Esophagus muscularis mucosa (tissue), 4 donors: ENCODE measurements at regions not wholly inside any gene's neighbourhood (a gene's known extent, or its start where the extent isn't known, plus 50 kb on each side); places are given as distances from the start of the nearest gene placed in this dataset.

ENCODE experiments used
- DNase-seq: peaks from one replicate; pipeline ENCODE4 v3.0.0-alpha.2; 2017; ENCODE audit errors: extremely low spot score
- H3K27ac ChIP-seq, 4 donors: fragments of 200-600 bp; sonication (generic); replicated peaks in 1 of 4; 1 replicate in 3 of 4; 2 replicates in 1 of 4; pipeline ENCODE4 v1.5.1; 2016 to 2019; ENCODE audit warnings: mild to moderate bottlenecking in 1 of 4
- H3K27me3 ChIP-seq, 4 donors: fragments of 200-600 bp; sonication (generic); one replicate each; pipeline versions ENCODE4 v1.5.1 to v1.6.0; 2016 to 2019
- H3K36me3 ChIP-seq, 4 donors: fragments of 200-600 bp; sonication (generic); one replicate each; pipeline ENCODE4 v1.5.1; 2016 to 2019
- H3K4me1 ChIP-seq, 4 donors: fragments of 200-600 bp; sonication (generic); one replicate each; pipeline ENCODE4 v1.5.1; 2016 to 2019
- H3K4me3 ChIP-seq, 4 donors: fragments of 200-600 bp; sonication (generic); 1 replicate in 2 of 4; 2 replicates in 2 of 4; pipeline ENCODE4 v1.5.1; 2016 to 2019; ENCODE audit warnings: mild to moderate bottlenecking in 4 of 4, moderate library complexity in 1 of 4
- H3K9me3 ChIP-seq, 4 donors: fragments of 200-600 bp; sonication (generic); 1 replicate in 3 of 4; 2 replicates in 1 of 4; pipeline ENCODE4 v1.5.1; 2016 to 2019
- EP300 ChIP-seq: sonication (generic); formaldehyde crosslinking; IDR thresholded peaks from one replicate; pipeline ENCODE4 v1.6.1; 2017; ENCODE audit warnings: antibody characterized with exemption
- POLR2A ChIP-seq: fragments of 450-650 bp; IDR thresholded peaks from one replicate; pipeline ENCODE4 v1.6.1; 2017; ENCODE audit warnings: antibody characterized with exemption, moderate library complexity, mild to moderate bottlenecking, low read depth
- POLR2AphosphoS5 ChIP-seq, 2 donors: sonication (generic); formaldehyde crosslinking; IDR thresholded peaks; one replicate each; pipeline ENCODE4 v1.6.1; 2017; ENCODE audit warnings: antibody characterized with exemption in 2 of 2
- WGBS: methylation state at CpG from one replicate; pipeline ENCODE4 v1.1.5; 2018; 5-methylcytosine and 5-hydroxymethylcytosine counted together
- intact Hi-C: fragments of 100-400 bp; cut with DNase I; formaldehyde crosslinking; loops from one replicate; pipeline ENCODE4 v1.15.1; 2023
- TF ChIP-seq, protein P1 (sequence below), 3 experiments: fragments of 200-600 bp in 2 of 3; fragments of 450-650 bp in 1 of 3; sonication (generic) in 2 of 3; IDR thresholded peaks; one replicate each; pipeline ENCODE4 v1.5.1; 2017 to 2019; ENCODE audit warnings: antibody characterized with exemption in 3 of 3, mild to moderate bottlenecking in 2 of 3, moderate library complexity in 1 of 3

DNA sequence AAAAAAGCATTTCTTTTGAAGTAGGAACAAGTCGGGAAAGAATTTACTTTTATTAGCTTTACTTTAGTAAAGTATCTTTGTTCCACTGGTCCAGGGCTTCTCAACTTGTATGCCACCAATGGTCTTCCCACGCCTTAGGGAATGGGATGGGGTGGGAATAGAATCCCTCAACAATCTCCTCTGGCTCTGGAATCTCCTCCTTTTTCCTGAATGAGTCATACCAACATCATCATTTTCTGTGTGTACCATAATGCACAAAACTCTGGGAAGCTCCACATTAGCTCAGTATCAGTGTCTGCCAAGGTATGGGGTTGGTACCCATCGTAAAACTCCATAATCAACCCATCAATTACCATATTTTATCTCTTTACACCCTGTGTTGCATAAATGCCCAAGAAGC, 159.4 kb upstream of the BMPER start:
- intact Hi-C loops: no loop called here
- 92% methylated on average over 3 of the region's 3 CpGs for WGBS

DNA sequence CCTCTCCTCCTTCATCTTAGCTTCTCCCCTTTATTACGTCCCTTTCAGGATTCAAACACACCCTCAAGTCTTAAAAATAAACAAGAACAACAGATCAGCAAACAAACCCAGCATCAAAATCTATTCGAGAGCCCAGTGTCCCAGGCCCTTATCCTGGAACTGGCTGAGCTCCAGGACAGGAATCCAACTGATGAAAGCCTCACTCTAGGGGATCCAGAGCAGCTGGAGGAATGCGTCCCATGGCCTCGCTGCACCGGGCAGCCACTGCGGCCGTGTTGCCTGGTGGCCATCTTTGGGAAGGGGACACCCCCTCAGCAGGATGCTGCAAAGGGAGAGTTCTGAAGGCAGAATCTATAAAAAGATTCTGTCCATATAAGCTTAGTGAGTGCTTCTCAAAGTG, 156.5 kb upstream of the BMPER start:
- 77% methylated on average over 7 of the region's 7 CpGs for WGBS
- Histone ChIP-seq H3K4me3 (no peak overlapping the region), H3K4me1 (no peaks in the 10 kb centered on the region), H3K27me3 (no peaks in the 10 kb centered on the region), H3K27ac (no peak overlapping the region), H3K9me3 (no peaks in the 10 kb centered on the region), H3K36me3 (no peaks in the 10 kb centered on the region)
- intact Hi-C loops: no loop called here
- DNase-seq: no peak
- TF ChIP-seq, protein P1, sequence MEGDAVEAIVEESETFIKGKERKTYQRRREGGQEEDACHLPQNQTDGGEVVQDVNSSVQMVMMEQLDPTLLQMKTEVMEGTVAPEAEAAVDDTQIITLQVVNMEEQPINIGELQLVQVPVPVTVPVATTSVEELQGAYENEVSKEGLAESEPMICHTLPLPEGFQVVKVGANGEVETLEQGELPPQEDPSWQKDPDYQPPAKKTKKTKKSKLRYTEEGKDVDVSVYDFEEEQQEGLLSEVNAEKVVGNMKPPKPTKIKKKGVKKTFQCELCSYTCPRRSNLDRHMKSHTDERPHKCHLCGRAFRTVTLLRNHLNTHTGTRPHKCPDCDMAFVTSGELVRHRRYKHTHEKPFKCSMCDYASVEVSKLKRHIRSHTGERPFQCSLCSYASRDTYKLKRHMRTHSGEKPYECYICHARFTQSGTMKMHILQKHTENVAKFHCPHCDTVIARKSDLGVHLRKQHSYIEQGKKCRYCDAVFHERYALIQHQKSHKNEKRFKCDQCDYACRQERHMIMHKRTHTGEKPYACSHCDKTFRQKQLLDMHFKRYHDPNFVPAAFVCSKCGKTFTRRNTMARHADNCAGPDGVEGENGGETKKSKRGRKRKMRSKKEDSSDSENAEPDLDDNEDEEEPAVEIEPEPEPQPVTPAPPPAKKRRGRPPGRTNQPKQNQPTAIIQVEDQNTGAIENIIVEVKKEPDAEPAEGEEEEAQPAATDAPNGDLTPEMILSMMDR (IDR thresholded peaks at IDR 0.05): no peak
- TF ChIP-seq POLR2A (no peak), EP300 (no peak), POLR2AphosphoS5 (IDR thresholded peaks at IDR 0.05) (no peak)

More for the DNA sequence above, 159.4 kb upstream of the BMPER start:
- Histone ChIP-seq H3K4me1 (peaks cover 0 to 4% (median 0%) of the 10 kb centered on the region in 4 donors), H3K27me3 (no peaks in the 10 kb centered on the region), H3K36me3 (no peaks in the 10 kb centered on the region), H3K4me3 (no peak overlapping the region), H3K27ac (no peak overlapping the region), H3K9me3 (no peaks in the 10 kb centered on the region)
- DNase-seq: no peak
- no peak for TF ChIP-seq POLR2A
- TF ChIP-seq EP300: no peak
- TF ChIP-seq, protein P1 (IDR thresholded peaks at IDR 0.05): no peak
- no peak for TF ChIP-seq POLR2AphosphoS5 (IDR thresholded peaks at IDR 0.05)

DNA sequence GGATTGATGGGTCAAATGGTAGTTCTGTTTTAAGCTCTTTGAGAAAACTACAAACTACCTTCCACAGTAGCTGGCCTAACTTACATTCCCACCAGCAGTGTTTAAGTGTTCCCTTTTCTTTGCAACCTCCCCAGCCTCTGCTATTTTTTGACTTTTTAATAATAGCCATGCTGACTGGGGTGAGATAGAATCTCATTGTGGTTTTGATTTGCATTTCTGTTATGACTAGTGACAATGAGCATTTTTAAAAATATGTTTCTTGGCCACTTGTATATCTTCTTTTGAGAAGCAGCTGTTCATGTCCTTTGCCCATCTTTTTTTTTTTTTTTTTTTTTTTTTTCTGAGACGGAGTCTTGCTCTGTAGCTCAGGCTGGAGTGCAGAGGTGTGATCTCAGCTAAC, 155.2 kb upstream of the BMPER start:
- H3K9me3 ChIP-seq: no peaks in the 10 kb centered on the region
- no peak for TF ChIP-seq POLR2A
- TF ChIP-seq EP300: no peak
- TF ChIP-seq, protein P1 (IDR thresholded peaks at IDR 0.05): no peak
- TF ChIP-seq POLR2AphosphoS5 (IDR thresholded peaks at IDR 0.05): no peak
- 88% methylated on average over 1 of the region's 1 CpG for WGBS

DNA sequence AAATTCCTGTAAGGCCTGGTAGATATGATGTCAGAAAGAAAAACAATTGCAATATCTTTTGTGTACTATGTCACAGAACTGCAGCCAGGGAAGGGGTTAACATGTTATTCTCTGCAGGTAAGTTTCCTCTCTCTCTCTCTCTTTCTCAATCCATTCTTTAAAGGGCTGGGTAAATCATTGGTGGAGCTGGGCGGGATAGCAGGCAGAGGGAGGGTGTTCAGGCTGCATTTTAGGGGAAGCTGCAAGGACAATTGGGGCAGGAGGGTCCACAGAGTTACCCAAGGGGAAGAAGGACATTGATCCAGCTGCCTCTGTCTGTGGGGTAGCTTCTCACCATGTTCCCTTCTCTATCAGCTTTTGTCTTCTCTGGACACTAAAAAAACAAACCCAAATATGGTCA, 153.9 kb upstream of the BMPER start:
- H3K4me1 ChIP-seq: peaks cover 0 to 6% (median 0%) of the 10 kb centered on the region in 4 donors
- no peaks in the 10 kb centered on the region for H3K27me3 ChIP-seq
- intact Hi-C loops: loop anchor here (10.0 kb wide), 1 partner anchor 183 kb away; no protein-coding TSS in a partner anchor
- no peak overlapping the region for H3K4me3 ChIP-seq
- no peak overlapping the region for H3K27ac ChIP-seq
- no peaks in the 10 kb centered on the region for H3K9me3 ChIP-seq
- TF ChIP-seq EP300 (no peak), POLR2A (no peak), POLR2AphosphoS5 (IDR thresholded peaks at IDR 0.05) (no peak)
- TF ChIP-seq, protein P1 (IDR thresholded peaks at IDR 0.05): no peak
- DNase-seq: no peak
- 82% methylated on average over 1 of the region's 1 CpG for WGBS
- H3K36me3 ChIP-seq: no peaks in the 10 kb centered on the region

More for the DNA sequence above, 155.2 kb upstream of the BMPER start:
- Histone ChIP-seq H3K27me3 (no peaks in the 10 kb centered on the region), H3K36me3 (no peaks in the 10 kb centered on the region), H3K4me3 (no peak overlapping the region), H3K27ac (no peak overlapping the region), H3K4me1 (peaks cover 0 to 4% (median 0%) of the 10 kb centered on the region in 4 donors)
- intact Hi-C loops: loop anchor here (10.0 kb wide), 1 partner anchor 185 kb away; no protein-coding TSS in a partner anchor
- DNase-seq: no peak
